HT-29 (cell line): ENCODE measurements at regions not wholly inside any gene's neighbourhood (a gene's known extent, or its start where the extent isn't known, plus 50 kb on each side); places are given as distances from the start of the nearest gene placed in this dataset.
A peak's percentile ranks its signal among the peaks of the same experiment; 100 is the strongest.

Experiments
- DNase-seq: peaks from one replicate; pipeline ENCODE4 v3.0.0-alpha.2; 2015; ENCODE audit warnings: low spot score

- no peak for DNase-seq
Observed at GRCh38 chr2:126748188-126748760, 92.3 kb downstream of the GYPC start.

GRCh38 chr2:126748929-126749518 lies 93.1 kb downstream of the GYPC start:
- DNase-seq = no peak

- peak; percentile 3 for DNase-seq
Observed at GRCh38 chr2:126749537-126749936, 93.6 kb downstream of the GYPC start.

GRCh38 chr2:126750506-126750905 lies 94.5 kb downstream of the GYPC start:
- DNase-seq = no peak

- DNase-seq = no peak
Observed at GRCh38 chr2:126751477-126751876, 95.5 kb downstream of the GYPC start.

GRCh38 chr2:126752876-126753275 lies 96.9 kb downstream of the GYPC start:
- no peak for DNase-seq

GRCh38 chr2:126753501-126754212 lies 97.7 kb downstream of the GYPC start:
- no peak for DNase-seq

GRCh38 chr2:126754240-126755004 lies 98.5 kb downstream of the GYPC start:
- DNase-seq = no peak

GRCh38 chr2:126756125-126756524 lies 100.2 kb downstream of the GYPC start:
- no peak for DNase-seq

GRCh38 chr2:126761256-126761980 lies 105.5 kb downstream of the GYPC start:
- no peak for DNase-seq

GRCh38 chr2:126761981-126762878 lies 106.3 kb downstream of the GYPC start:
- DNase-seq = no peak

GRCh38 chr2:126764686-126765265 lies 108.8 kb downstream of the GYPC start:
- DNase-seq = no peak

- no peak for DNase-seq
Observed at GRCh38 chr2:126765395-126765794, 109.4 kb downstream of the GYPC start.

- no peak for DNase-seq
Observed at GRCh38 chr2:126766295-126766968, 110.5 kb downstream of the GYPC start.

GRCh38 chr2:126766969-126767296 lies 111.0 kb downstream of the GYPC start:
- no peak for DNase-seq

- no peak for DNase-seq
Observed at GRCh38 chr2:126769118-126769517, 113.2 kb downstream of the GYPC start.

GRCh38 chr2:126770466-126770865 lies 114.5 kb downstream of the GYPC start:
- no peak for DNase-seq

- no peak for DNase-seq
Observed at GRCh38 chr2:126771094-126771493, 115.1 kb downstream of the GYPC start.

- no peak for DNase-seq
Observed at GRCh38 chr2:126771501-126772195, 115.7 kb downstream of the GYPC start.
